SW 1271 (cell line): ENCODE measurements at regions not wholly inside any gene's neighbourhood (a gene's known extent, or its start where the extent isn't known, plus 50 kb on each side); places are given as distances from the start of the nearest gene placed in this dataset.
"Not testable (repeated sequence)": the region's sequence is repeated elsewhere in the genome, so short reads cannot be mapped to it uniquely, and the experiment has no call there.

Source experiments
- DNase-seq, 2 experiments: peaks; one replicate each; lab custom pipeline; 2025; lab: John Stamatoyannopoulos, UW

DNA sequence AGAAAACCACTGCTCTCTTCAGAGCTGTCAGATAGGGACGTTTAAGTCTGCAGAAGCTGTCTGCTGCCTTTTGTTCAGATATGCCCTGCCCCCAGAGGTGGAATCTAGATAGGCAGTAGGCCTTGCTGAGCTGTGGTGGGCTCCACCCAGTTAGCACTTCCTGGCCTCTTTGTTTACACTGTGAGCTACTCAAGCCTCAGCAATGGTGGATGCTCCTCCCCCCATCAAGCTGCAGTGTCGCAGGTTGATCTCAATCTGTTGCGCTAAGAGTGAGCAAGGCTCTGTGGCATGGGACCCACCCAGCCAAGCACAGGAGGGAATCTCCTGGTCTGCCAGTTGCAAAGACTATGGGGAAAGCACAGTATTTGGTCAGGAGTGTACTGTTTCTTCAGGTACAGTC, 59.2 kb upstream of the ZNF641 start:
- DNase-seq: not testable (repeated sequence)

DNA sequence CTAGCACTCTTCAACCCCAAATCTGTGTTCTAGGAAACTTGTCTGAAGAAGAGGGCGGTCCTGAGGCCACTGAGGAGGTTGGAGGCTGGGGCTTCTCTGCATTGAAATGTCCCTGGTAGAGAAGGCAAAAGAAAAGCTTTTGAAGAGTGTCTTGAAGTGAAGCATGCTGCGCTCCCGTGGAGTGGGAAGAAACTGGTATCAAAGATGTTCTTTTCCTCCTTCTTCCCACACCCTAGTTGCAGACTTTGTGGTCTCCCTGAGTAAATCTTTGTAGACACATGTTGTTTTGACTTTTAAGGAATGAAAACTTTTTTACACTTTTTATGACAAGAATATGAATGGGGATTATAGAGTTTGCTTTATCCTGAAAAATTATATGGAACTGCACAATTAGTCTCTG, 59.0 kb upstream of the ANP32D start:
- DNase-seq: no peak

DNA sequence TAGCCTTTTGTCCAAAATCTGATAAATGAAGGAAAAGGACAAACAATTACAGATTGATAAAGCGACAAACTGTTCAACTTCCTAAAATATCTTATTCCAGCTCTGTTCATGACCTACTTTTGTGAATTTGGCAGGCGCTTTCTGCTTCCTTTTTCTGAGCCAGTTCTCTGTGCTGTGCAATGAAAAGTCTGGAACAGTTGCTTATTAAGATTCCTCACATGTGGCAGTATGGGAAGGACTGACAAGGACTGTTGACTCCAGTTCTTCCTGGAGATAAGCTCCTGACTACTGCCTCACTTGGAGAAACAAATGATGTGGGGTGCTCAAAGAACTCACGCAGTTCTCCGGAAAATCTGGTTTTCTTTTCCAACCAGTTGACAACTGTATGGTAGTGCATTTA, 58.3 kb upstream of the ANP32D start:
- DNase-seq: no peak

DNA sequence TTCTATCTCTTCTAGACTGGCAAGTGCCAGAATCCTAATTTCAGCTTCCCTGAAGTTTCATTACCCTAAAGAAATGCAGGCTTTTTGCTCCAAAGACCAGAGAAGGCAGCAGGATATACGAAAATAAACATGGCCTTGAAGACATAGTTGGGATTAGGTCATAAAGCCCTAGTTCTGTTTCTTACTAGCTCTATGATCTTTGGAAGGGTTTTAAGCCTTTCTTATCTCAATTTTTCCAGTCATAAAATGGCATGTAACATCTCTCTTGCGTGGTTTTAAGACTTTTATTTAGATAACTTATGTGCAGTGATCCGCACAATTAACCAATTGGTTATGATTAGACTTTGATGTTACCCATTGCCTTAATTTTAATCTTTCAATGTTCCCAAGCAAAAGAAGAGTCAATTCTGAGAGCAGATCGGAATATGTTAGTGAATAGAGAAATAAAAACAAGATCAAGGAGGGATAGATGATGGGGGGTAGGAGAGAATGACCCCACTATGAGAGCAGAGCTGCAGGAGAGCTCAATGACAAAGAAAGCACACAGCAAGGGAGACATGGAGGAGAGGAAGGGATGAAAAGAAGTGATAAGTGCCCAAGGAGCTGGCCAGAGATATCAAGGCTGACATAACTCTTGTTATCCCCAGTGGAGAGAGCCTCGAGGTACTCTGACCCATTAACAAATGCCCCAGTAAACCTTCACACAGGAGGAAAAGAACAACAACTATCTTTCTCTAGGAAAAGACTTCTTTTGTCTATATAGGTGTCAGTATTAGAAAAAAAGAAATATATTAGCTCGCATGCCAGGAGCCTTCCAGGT, 53.0 kb upstream of the ANP32D start:
- DNase-seq: no peak

DNA sequence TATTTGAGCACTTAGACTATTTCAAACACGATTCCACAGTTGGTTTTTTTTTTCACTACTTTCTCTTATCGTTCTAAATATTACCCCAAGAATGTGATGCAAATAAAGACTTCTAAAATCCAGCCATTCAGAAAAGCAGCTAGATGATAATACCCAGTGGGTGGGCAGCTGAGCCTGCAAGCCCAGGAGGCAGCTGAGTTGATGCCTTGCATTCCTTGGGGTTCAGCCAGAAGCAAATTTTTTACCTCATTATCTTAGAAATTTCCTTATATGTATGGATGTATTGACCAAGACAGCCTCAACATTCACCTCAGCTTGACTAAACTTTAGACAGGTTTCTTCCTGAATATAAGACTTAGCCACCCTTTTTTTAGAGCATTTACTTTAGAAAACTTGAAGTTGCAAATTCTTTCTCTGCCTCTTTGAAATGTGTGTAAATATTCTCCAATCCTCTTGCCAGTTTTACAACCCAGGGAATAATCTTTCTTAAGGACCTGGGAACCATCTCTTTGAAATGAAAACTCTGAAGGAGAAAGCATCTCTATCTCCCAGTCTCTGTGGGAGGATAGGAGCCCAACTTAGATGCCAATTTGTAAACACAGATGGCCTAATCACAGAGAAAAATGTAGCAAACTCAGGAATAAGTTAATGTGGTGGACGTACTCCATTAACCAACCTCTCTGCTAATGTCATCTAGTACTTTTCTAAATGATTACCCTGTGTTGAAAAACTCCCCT, 52.2 kb upstream of the ANP32D start:
- DNase-seq: no peak

DNA sequence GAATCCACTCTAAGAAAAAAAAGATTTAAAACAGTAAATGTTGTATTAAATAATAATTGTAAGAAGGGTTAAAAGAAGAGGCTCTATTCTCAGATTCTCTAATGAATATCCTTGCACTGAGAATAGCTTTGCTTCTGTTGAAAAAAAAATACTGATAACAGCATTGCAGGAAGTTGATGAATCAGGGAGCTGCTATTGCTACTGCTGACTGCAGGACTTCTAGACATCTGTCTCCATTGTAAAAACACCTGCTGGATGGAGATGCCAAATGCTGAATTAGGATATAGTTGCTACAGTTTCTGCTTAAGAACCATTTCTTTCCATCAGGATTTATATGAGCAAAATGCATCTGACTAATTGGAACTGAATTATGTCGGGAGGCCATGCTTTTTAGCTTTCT, 50.3 kb upstream of the ANP32D start:
- DNase-seq: peak in 1 of 2 experiments; percentile 10
